HG02798 (cell line): ENCODE measurements at regions not wholly inside any gene's neighbourhood (a gene's known extent, or its start where the extent isn't known, plus 50 kb on each side); places are given as distances from the start of the nearest gene placed in this dataset.
"Not testable (repeated sequence)": the region's sequence is repeated elsewhere in the genome, so short reads cannot be mapped to it uniquely, and the experiment has no call there.

Experiments used
- ATAC-seq: cut with Tn5 transposase; IDR thresholded peaks from one replicate; pipeline ENCODE4 v1.9.1; 2021; ENCODE audit warnings: mild to moderate bottlenecking; ENCODE audit not compliant: unreplicated experiment, poor library complexity

GRCh38 chr10:124249812-124250432, 156.5 kb upstream of the CHST15 start:
- ATAC-seq = no peak

- ATAC-seq = no peak
Measured at GRCh38 chr10:124249196-124249595, 155.8 kb upstream of the CHST15 start.

GRCh38 chr10:124248056-124249045, 155.0 kb upstream of the CHST15 start:
- ATAC-seq = no peak

- ATAC-seq = no peak
Measured at GRCh38 chr10:124245806-124246440, 152.5 kb upstream of the CHST15 start.

- ATAC-seq = no peak
Measured at GRCh38 chr10:124245191-124245590, 151.8 kb upstream of the CHST15 start.

- ATAC-seq = no peak
Measured at GRCh38 chr10:124244256-124244877, 151.0 kb upstream of the CHST15 start.

GRCh38 chr10:124243702-124244121, 150.3 kb upstream of the CHST15 start:
- ATAC-seq = no peak

- ATAC-seq = no peak
Measured at GRCh38 chr10:124242791-124243190, 149.4 kb upstream of the CHST15 start.

- no peak for ATAC-seq
Measured at GRCh38 chr10:124242365-124242764, 149.0 kb upstream of the CHST15 start.

- not testable (repeated sequence) for ATAC-seq
Measured at GRCh38 chr10:124241510-124241909, 148.1 kb upstream of the CHST15 start.

GRCh38 chr10:124240839-124241291, 147.5 kb upstream of the CHST15 start:
- no peak for ATAC-seq

- ATAC-seq = no peak
Measured at GRCh38 chr10:124239696-124240095, 146.3 kb upstream of the CHST15 start.

GRCh38 chr10:124239134-124239533, 145.7 kb upstream of the CHST15 start:
- ATAC-seq = no peak

GRCh38 chr10:124238367-124238766, 145.0 kb upstream of the CHST15 start:
- ATAC-seq = no peak

- no peak for ATAC-seq
Measured at GRCh38 chr10:124237282-124237961, 144.0 kb upstream of the CHST15 start.

GRCh38 chr10:124236816-124237215, 143.4 kb upstream of the CHST15 start:
- ATAC-seq = no peak

GRCh38 chr10:124236136-124236535, 142.7 kb upstream of the CHST15 start:
- ATAC-seq = no peak

GRCh38 chr10:124235232-124235631, 141.8 kb upstream of the CHST15 start:
- ATAC-seq = no peak

- ATAC-seq = no peak
Measured at GRCh38 chr10:124233546-124234138, 140.2 kb upstream of the CHST15 start.
